GM21825 (cell line): ENCODE measurements at regions not wholly inside any gene's neighbourhood (a gene's known extent, or its start where the extent isn't known, plus 50 kb on each side); places are given as distances from the start of the nearest gene placed in this dataset.

Experiments used
- ATAC-seq: cut with Tn5 transposase; IDR thresholded peaks from one replicate; pipeline ENCODE4 v1.9.1; 2021; ENCODE audit warnings: mild to moderate bottlenecking, moderate library complexity; ENCODE audit not compliant: unreplicated experiment

DNA sequence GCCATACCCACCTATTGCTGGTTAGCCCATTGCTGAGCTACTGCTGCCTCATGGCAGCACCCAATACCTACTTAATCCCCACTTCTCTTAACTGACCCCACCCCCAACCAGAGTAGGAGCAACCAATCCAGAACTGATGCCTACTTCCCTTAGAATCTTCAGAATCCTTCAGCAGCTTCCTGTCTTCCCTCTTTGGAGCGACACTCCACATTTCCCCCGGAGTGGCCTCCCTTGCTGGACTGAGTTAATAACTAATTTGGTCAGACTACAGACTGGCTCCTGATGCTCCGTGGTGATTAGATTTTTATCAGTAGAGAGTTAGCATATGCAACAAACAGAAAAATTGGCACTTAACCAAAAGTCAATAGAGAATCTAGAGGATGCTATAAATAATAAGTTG, 51.2 kb upstream of the UBR2 start:
- no peak for ATAC-seq

DNA sequence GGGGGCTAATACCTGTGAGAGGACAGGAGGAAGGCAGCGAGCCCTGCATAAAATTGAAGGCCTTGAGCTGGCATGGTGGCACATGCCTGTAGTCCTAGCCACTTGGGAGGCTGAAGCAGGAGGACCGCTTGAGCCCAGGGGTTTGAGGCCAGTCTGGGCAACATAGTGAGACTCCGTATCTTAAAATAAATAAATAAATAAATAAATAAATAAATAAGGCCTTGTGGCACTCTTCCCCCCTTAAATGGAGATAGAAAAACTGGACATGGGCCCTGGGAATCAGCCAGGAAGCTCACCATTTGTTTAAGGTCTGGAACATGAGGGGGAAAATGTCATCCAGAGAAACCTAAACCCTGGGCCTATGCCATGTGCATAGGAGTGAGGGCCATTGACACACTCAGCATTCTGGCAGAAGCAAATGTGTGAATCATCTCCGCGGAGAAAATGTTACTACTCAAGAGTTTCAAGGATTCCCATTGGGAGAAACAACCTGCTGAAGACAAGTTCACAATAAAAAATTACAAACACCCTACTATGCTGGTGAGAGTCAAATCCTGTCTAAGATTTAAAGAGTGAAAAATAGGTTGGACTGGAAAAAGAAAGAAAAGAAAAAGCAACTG, 51.9 kb upstream of the UBR2 start:
- ATAC-seq, result no peak

DNA sequence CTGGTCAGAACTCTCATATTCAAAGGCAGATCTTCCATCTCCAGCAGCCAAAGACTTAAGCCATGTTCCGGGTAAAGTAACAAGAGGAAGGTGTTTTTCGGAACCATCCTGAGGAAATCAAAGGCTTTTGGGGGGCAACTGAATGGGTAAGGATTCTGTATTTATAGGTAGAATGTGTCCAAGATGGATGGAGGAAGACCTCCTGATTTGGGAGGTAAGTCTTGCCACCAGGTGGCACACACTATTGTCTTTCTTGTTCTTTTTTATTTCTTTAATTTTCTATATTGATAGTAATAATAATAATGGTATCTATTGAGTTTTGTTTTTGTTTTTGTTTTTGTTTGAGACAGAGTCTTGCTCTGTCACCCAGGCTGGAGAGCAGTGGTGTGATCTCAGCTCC, 53.0 kb upstream of the UBR2 start:
- no peak for ATAC-seq

DNA sequence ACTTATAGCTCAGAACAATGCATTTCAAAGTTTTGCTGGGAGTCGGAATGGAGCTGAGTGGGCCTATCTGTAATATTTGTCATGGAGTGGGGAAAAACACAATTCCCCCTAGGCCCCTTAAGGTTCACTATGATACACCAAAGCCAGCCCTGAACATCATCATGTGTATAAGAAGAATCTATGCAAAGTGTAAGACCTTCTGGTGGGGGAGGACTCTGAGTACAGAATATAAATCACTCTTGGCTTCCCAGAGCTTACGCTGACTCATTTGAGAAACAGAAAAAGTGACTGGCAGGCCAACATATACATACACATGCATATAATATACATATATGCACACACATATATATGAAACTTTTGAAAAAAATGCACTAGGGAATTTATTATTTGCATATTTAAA, 54.1 kb upstream of the UBR2 start:
- no peak for ATAC-seq

DNA sequence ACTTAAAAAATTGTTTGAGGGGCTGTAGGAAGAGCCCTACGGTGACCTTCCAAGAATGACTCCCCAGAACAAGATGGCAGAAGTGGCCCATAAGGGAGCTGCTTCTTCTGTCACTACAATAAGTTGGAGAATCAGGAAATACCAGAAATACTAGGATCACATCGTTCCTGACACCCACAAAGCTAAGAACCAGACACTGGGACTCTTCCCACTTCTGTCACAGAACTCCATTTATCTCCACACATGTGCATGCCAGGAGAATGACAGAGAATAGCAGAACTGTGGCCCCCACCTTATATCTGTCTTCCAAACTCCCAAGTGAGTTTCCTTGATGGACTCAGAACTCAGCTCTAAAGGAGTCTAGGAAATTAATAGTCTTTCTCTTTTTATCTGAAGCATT, 54.6 kb upstream of the UBR2 start:
- no peak for ATAC-seq

DNA sequence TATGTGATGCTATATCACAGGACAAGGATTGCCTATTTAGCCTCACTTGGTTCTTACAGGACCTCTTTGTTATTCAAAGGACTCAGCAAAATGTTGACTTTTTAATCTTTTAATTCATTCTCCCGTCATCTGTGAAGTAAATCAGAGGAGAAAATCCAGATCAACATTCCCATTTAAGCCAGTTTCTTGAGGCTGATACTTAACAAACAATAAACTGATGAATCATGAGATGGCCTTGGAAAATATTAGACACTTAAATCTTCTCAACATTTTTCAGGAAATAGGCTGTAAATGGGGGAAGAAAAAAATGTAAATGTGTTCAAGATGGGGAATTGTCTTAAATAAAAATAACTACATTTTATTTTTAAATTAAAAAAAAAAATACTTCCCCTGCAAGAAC, 55.9 kb upstream of the UBR2 start:
- ATAC-seq, result no peak

DNA sequence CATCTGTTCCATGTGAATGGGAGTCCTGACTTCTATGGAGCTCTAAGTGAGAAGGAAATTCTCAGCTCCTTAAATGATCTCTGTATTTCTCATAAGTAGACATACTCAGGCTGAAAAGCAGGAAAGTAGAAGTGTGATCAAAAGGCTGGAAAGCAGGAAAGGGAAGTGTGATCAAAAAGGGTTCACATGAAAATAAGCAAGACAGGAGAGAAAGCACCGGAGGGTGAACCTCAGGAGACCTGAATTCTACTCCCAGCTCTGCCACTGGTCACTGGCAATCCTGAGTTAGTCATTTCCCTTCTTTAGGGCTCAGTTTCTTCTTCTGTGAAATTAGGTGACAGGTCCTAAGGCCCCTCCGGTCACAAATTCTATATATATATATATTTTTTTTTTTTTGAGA, 55.5 kb upstream of the TRERF1 start:
- ATAC-seq, result peak; percentile 39

DNA sequence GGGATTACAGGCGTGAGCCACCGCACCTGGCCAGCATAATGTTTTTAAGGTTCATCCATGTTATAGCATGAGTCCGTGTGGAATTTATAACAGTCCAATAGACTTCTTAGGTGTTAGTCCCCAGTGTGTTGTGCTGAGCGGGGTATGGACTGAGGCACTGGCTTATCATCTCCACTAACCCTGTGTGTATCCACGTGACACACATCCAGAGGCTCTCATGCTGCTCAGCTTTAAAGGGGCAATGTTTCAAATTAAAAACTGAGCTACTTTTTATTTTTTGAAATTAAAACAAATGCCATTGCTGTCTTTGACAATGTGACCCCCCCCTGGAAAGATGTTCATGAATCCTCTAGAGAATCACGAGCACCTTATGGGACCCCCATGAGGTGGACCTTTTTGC, 54.3 kb upstream of the TRERF1 start:
- ATAC-seq, result no peak

DNA sequence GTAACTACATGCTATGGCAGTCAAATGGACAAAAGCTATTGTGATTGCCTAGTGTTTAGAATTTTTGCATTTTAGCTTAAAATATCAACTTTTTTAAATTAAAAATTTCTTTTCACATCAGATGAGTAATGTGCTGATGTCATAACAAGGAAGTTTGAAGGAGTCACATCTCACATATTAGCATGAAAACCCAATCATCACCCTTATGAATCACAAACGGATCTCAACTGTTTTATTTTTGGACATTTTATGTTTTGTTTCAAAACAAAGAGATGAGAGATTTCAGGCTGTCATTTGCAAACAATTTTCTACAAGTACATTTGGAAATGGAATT, 53.6 kb upstream of the TRERF1 start:
- no peak for ATAC-seq

DNA sequence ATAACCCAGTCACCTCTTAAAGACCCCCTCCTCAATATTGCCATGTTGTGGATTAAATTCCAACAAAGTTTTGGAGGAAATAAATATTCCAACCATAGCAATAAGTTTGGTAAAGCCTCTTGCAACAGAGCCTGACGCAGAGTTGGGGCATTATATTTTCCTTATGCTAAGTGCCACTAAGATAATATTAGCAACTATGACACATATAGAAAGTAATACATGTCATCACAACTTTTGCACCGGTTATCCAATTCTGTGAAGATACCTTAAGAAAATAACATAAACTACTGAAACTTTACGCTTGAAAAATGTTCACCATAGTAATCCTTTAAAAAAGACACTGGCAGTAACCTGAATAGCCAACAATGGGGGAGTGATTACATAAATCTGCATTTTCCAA, 52.2 kb upstream of the TRERF1 start:
- ATAC-seq, result no peak

DNA sequence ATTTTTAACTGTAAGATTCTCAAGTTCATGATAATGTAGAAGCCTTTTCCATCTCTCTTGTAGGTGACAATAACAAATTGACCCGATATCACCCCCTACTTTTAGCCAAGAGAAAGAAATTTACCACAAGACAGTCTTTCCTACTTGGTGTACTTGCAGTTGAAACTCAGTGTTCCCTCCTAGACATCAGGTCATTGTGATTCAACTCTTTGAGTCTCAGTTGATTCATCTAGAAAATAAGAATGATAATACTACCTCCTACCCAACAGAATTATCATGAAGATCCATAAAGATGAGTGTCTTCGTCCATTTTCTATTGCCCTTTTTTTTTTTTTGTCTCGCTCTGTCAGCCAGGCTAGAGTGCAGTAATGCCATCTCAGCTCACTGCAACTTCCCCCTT, 51.3 kb upstream of the TRERF1 start:
- ATAC-seq, result no peak

DNA sequence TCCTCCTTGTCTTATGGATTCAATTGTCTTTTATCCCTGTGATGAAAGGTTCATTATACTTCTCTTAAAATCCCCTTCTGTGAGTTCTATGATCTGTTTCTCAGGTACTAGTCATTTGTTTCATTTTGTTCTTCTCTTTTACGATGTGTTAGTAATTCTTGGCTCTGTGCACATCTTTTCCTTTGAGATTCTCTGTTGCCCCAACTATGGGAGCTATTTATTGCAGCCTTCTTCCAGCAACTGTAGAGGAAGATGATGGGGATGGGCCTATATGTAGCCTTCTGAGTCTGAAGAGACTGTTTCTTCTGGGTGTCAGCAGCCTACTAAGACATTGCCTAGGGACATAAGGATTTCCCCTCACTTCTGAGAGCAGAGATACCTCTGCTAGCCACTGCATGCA, 50.4 kb upstream of the TRERF1 start:
- ATAC-seq, result no peak
